Mesothelial cell of epicardium (in vitro differentiated cells): ENCODE measurements at regions not wholly inside any gene's neighbourhood (a gene's known extent, or its start where the extent isn't known, plus 50 kb on each side); places are given as distances from the start of the nearest gene placed in this dataset.

Source experiments
- DNase-seq, 2 experiments: peaks; one replicate each; pipeline ENCODE4 v3.0.0; 2021; ENCODE audit warnings: low spot score in 2 of 2; ENCODE audit not compliant: unreplicated experiment in 2 of 2
- H3K27ac Mint-ChIP-seq: 2 replicates; pipeline ENCODE4 v1.8.0; 2021; ENCODE audit warnings: mixed read lengths
- H3K27me3 Mint-ChIP-seq: 2 replicates; pipeline ENCODE4 v1.8.0; 2021; ENCODE audit warnings: low read depth, mixed read lengths
- H3K36me3 Mint-ChIP-seq: 2 replicates; pipeline ENCODE4 v1.8.0; 2021; ENCODE audit warnings: mixed read lengths
- H3K4me1 Mint-ChIP-seq: 2 replicates; pipeline ENCODE4 v1.8.0; 2021; ENCODE audit warnings: mixed read lengths
- H3K4me3 Mint-ChIP-seq: 2 replicates; pipeline ENCODE4 v1.8.0; 2021; ENCODE audit warnings: mild to moderate bottlenecking, moderate library complexity, mixed read lengths
- H3K9me3 Mint-ChIP-seq: 2 replicates; pipeline ENCODE4 v1.8.0; 2021; ENCODE audit warnings: mixed read lengths
- TF ChIP-seq, protein P1 (sequence below): fragments of 200-600 bp; sonication (generic); IDR thresholded peaks from one replicate; pipeline ENCODE4 v1.5.0; 2021; ENCODE audit warnings: antibody characterized with exemption; ENCODE audit not compliant: unreplicated experiment

DNA sequence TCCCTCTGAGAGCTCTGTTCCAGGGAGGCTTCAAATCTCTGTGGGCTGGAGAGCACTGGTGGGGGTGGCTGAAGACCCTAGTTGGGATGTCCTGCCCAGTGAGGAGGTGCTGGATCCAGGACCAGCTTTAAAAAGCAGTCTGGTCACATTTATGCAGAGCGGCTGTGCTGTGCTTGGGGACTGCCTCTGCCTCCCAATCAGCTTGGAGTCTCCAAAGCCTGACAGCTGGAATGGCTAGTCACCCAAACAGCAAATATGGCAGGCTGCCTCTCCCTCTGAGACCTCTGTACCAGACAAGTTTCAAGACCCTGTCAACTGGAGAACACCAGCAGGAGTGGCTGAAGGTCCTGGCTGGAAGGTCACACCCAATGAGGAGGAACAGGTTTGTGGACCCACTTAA is 848.1 kb upstream of the DIAPH2 start:
- H3K36me3 Mint-ChIP-seq: no peaks in the 10 kb centered on the region
- peaks cover 8% of the 10 kb centered on the region for H3K9me3 Mint-ChIP-seq
- no peak overlapping the region for H3K27ac Mint-ChIP-seq
- no peaks in the 10 kb centered on the region for H3K27me3 Mint-ChIP-seq
- H3K4me3 Mint-ChIP-seq: no peak overlapping the region
- TF ChIP-seq, protein P1, sequence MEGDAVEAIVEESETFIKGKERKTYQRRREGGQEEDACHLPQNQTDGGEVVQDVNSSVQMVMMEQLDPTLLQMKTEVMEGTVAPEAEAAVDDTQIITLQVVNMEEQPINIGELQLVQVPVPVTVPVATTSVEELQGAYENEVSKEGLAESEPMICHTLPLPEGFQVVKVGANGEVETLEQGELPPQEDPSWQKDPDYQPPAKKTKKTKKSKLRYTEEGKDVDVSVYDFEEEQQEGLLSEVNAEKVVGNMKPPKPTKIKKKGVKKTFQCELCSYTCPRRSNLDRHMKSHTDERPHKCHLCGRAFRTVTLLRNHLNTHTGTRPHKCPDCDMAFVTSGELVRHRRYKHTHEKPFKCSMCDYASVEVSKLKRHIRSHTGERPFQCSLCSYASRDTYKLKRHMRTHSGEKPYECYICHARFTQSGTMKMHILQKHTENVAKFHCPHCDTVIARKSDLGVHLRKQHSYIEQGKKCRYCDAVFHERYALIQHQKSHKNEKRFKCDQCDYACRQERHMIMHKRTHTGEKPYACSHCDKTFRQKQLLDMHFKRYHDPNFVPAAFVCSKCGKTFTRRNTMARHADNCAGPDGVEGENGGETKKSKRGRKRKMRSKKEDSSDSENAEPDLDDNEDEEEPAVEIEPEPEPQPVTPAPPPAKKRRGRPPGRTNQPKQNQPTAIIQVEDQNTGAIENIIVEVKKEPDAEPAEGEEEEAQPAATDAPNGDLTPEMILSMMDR: no peak
- DNase-seq: no peak
- H3K4me1 Mint-ChIP-seq: peaks cover 3% of the 10 kb centered on the region

DNA sequence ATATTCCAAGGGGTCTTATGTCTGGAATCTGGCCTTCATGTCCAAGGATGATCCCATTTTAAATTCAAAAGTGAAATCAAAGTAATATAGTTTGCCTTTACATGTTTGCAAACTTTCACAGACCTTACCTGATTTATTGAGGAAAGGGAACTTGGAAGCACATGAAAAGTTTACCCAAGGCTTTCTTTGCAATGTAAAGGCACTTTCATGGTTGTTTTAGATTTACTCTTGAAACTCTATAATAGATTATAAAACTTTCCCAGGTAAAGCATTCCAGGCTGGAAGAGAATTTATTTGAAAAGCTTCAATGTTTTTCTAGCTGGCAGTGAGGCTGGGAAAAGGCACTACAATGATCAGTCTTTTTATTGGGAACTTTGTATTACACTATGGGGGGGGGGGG is 842.8 kb upstream of the DIAPH2 start:
- Mint-ChIP-seq H3K27me3 (no peaks in the 10 kb centered on the region), H3K27ac (no peak overlapping the region), H3K9me3 (peaks cover 4% of the 10 kb centered on the region), H3K36me3 (no peaks in the 10 kb centered on the region), H3K4me3 (no peak overlapping the region), H3K4me1 (peaks cover 3% of the 10 kb centered on the region)
- TF ChIP-seq, protein P1: no peak
- no peak for DNase-seq

DNA sequence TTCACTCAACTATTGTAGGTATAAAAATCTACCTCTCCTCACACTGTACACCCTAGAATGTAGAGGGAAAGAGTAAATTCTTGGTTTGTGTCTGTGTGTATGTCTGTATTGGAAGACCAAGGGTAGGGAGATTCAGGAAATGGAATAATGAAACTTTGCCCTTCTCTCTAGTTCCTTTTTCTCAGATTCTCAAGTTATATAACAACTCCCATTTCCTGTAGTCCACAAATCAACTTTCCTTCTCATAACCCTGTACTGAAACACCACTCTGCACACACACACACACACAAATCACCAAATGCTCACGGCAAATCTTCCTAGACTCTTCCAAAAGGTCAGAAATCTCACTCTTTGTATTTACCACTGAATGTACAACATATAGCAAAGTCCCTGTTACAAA is 824.5 kb upstream of the DIAPH2 start:
- DNase-seq: no peak
- H3K27ac Mint-ChIP-seq: no peak overlapping the region
- H3K36me3 Mint-ChIP-seq: no peaks in the 10 kb centered on the region
- no peak overlapping the region for H3K4me3 Mint-ChIP-seq
- TF ChIP-seq, protein P1: no peak
- H3K9me3 Mint-ChIP-seq: peaks cover 16% of the 10 kb centered on the region
- no peaks in the 10 kb centered on the region for H3K4me1 Mint-ChIP-seq
- H3K27me3 Mint-ChIP-seq: no peaks in the 10 kb centered on the region

DNA sequence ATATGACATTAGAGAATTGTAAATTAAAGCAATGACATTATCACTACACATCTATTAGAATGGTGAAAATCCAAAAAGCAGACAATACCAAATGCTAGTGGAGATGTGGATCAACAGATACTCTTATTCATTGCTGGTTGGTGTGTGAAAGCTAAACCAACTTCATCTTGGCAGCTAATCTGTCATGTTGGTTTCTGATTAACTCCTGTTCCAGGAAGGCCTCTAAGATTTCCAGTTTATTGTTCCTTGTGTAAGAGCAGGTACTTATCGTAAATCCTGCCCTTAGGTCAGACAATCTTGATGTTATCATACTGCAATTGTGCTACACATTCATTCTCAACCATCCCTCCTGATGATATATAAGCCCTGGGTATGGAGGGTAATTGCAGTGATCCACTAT is 809.0 kb upstream of the DIAPH2 start:
- no peak overlapping the region for H3K4me3 Mint-ChIP-seq
- no peaks in the 10 kb centered on the region for H3K27me3 Mint-ChIP-seq
- no peaks in the 10 kb centered on the region for H3K4me1 Mint-ChIP-seq
- no peak for DNase-seq
- TF ChIP-seq, protein P1: no peak
- no peaks in the 10 kb centered on the region for H3K36me3 Mint-ChIP-seq
- H3K9me3 Mint-ChIP-seq: peaks cover 50% of the 10 kb centered on the region
- H3K27ac Mint-ChIP-seq: no peak overlapping the region

DNA sequence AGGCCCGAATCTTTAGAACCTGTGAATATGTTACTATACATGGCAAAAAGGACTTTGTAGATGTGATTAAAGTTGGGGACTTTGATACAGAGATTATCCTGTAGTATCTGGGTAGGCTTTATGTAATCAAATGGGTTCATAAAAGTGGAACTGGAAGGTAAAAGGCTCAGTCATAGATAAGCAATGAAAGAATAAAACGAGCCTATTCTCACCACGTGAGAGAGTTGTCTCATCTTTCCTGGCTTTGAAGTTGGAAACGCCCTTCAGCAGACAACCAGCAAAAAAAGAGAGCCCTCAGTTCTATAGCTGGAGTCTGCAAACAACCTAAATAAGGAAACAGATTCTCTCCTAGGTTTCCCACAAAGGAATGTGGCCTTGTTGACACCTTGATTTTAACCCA is 805.8 kb upstream of the DIAPH2 start:
- no peaks in the 10 kb centered on the region for H3K4me1 Mint-ChIP-seq
- H3K4me3 Mint-ChIP-seq: no peak overlapping the region
- H3K9me3 Mint-ChIP-seq: peaks cover 24% of the 10 kb centered on the region
- H3K27me3 Mint-ChIP-seq: no peaks in the 10 kb centered on the region
- TF ChIP-seq, protein P1: no peak
- no peak overlapping the region for H3K27ac Mint-ChIP-seq
- no peaks in the 10 kb centered on the region for H3K36me3 Mint-ChIP-seq
- no peak for DNase-seq

DNA sequence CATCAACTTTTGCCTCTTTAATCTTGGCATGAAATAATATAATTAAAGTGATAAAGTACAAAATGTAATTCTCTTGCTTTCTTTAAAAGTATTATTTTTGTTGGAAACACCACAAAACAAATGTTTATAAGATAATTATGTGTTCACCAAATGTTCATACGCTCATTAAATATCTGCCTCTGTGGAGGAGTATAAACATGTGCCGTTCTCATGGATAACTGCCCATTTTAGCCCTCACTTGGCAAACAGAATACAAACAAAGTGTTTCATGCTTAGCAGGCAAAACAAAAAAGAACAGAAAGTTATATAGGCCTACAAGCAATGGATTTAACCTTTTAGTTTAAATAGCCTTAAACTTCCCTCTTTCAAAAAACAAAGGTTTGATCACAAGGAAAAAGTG is 800.5 kb upstream of the DIAPH2 start:
- TF ChIP-seq, protein P1: no peak
- H3K27ac Mint-ChIP-seq: no peak overlapping the region
- peaks cover 16% of the 10 kb centered on the region for H3K4me1 Mint-ChIP-seq
- H3K9me3 Mint-ChIP-seq: no peaks in the 10 kb centered on the region
- H3K36me3 Mint-ChIP-seq: no peaks in the 10 kb centered on the region
- H3K4me3 Mint-ChIP-seq: no peak overlapping the region
- DNase-seq: no peak
- no peaks in the 10 kb centered on the region for H3K27me3 Mint-ChIP-seq
